DOHH2 (cell line): ENCODE measurements at regions not wholly inside any gene's neighbourhood (a gene's known extent, or its start where the extent isn't known, plus 50 kb on each side); places are given as distances from the start of the nearest gene placed in this dataset.

Source experiments
- H3F3A ChIP-seq: fragments of 200-600 bp; sonication (generic), shearing (Covaris generic); 2 replicates; pipeline ENCODE4 v1.6.0; 2016; ENCODE audit warnings: antibody characterized with exemption, mild to moderate bottlenecking; ENCODE audit not compliant: control insufficient read depth, insufficient read depth
- H3K27ac ChIP-seq: fragments of 200-600 bp; sonication (generic); 2 replicates; pipeline ENCODE4 v1.5.1; 2014; ENCODE audit warnings: low read depth, mild to moderate bottlenecking, low read length, moderate library complexity
- H3K27me3 ChIP-seq: fragments of 200-600 bp; sonication (generic); 2 replicates; pipeline ENCODE4 v1.6.1; 2014; ENCODE audit warnings: mild to moderate bottlenecking, low read length, mixed read lengths; ENCODE audit not compliant: control insufficient read depth
- H3K36me3 ChIP-seq: fragments of 200-600 bp; sonication (generic); 2 replicates; pipeline ENCODE4 v1.6.1; 2014; ENCODE audit warnings: mild to moderate bottlenecking, low read length, moderate library complexity, mixed read lengths; ENCODE audit not compliant: control insufficient read depth
- H3K4me1 ChIP-seq: fragments of 200-600 bp; sonication (generic); 2 replicates; pipeline ENCODE4 v1.6.1; 2014; ENCODE audit warnings: mild to moderate bottlenecking, low read length, mixed read lengths; ENCODE audit not compliant: control insufficient read depth
- H3K4me2 ChIP-seq: fragments of 200-600 bp; sonication (generic); 2 replicates; pipeline ENCODE4 v1.6.0; 2014; ENCODE audit warnings: mild to moderate bottlenecking, low read length, moderate library complexity
- H3K4me3 ChIP-seq: fragments of 200-600 bp; sonication (generic); 2 replicates; pipeline ENCODE4 v1.5.1; 2014; ENCODE audit warnings: mild to moderate bottlenecking, low read length, mixed read lengths
- H3K79me2 ChIP-seq: fragments of 200-600 bp; sonication (generic); 2 replicates; pipeline ENCODE4 v1.6.1; 2014; ENCODE audit warnings: mild to moderate bottlenecking, low read length, mixed read lengths; ENCODE audit not compliant: control insufficient read depth
- H3K9me2 ChIP-seq: fragments of 200-600 bp; sonication (generic); replicated peaks from 2 replicates; pipeline ENCODE4 v1.6.1; 2014; ENCODE audit warnings: mild to moderate bottlenecking, low read length, mixed read lengths; ENCODE audit not compliant: control insufficient read depth
- H3K9me3 ChIP-seq: fragments of 200-600 bp; sonication (generic); 2 replicates; pipeline ENCODE4 v1.6.1; 2014; ENCODE audit warnings: antibody characterized with exemption, low read length, mixed read lengths; ENCODE audit not compliant: control insufficient read depth, insufficient read depth
- H4K20me1 ChIP-seq: fragments of 200-600 bp; sonication (generic); 2 replicates; pipeline ENCODE4 v1.6.0; 2014; ENCODE audit warnings: low read depth, mild to moderate bottlenecking, antibody characterized with exemption, low read length, moderate library complexity; ENCODE audit not compliant: control insufficient read depth, insufficient read depth
- EZH2phosphoT487 ChIP-seq: fragments of 200-600 bp; sonication (generic); IDR thresholded peaks from 2 replicates; pipeline ENCODE4 v1.6.1; 2017; ENCODE audit warnings: borderline replicate concordance, mild to moderate bottlenecking, antibody characterized with exemption, low read length, moderate library complexity, mixed read lengths
- TF ChIP-seq, protein P1 (sequence below): fragments of 200-600 bp; sonication (generic); IDR thresholded peaks from one replicate; pipeline ENCODE4 v1.5.1; 2014; ENCODE audit warnings: antibody characterized with exemption, mild to moderate bottlenecking, low read depth, low read length; ENCODE audit not compliant: poor library complexity, severe bottlenecking

DNA sequence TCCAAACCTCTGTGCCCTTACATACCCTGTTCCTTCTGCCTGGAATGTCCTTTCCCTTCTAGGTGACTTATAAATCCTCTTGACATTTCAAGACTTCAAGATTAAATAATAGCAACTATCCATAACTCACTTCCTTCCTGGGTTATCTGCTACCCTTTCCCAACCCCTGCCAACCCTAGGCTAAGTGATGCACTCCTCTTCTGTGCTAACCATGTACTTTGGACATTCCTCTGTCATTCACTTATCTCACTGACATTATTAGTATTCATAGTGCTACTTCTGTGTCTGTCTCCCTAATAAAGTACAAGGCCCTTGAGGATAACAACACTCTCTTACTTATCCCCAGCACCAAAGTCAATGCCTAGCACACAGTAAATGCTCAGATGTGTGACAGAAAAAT is 307.1 kb downstream of the ENC1 start:
- Histone ChIP-seq H3K4me3 (no peak overlapping the region), H3K4me1 (no peaks in the 10 kb centered on the region), H3K4me2 (no peak overlapping the region), H3K79me2 (no peaks in the 10 kb centered on the region), H3K9me3 (no peaks in the 10 kb centered on the region), H3K9me2 (no peaks in the 10 kb centered on the region), H3K27ac (no peak overlapping the region), H3K36me3 (no peaks in the 10 kb centered on the region), H3K27me3 (no peaks in the 10 kb centered on the region), H4K20me1 (no peaks in the 10 kb centered on the region), H3F3A (no peaks in the 10 kb centered on the region)
- no peak for TF ChIP-seq EZH2phosphoT487

DNA sequence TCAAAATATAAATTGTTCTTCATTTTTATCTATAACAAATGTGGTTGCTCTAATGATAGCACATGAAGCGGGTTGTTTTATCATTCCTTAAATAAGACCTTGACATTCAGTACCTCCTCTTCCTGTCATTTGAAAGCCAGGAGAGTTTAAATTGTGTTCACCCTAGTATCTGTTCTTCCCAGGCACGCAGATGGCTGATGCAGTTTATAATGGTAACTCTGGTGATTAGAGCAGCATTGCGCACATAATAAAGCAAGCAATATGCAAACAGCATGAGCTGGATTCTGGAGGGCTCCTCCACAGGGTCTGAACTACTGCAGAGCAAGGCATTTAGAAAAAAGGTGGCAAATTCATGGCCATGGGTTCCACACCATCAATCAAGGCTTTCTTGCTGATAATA is 307.8 kb downstream of the ENC1 start:
- H3K27me3 ChIP-seq: no peaks in the 10 kb centered on the region

DNA sequence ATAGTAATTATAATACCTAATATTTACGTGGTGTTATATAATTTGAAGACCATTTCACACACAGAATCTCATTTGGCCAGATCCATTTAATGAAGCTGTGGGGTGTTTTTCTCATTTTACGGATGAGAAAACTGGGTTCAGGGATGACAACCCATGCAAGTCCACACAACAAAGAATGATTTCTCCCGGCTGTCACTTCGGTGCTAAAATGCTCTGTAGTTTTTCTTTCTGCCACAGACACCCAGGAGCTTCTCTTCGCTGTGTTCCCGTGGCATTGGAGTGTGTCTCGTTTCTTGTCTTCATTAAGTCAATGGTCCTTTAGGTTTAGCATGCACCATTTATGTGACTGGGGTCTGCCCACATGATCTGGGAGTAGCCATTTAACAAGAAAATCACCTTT is 308.5 kb downstream of the ENC1 start:
- no peaks in the 10 kb centered on the region for H4K20me1 ChIP-seq
- H3K4me1 ChIP-seq: no peaks in the 10 kb centered on the region
- H3K79me2 ChIP-seq: no peaks in the 10 kb centered on the region
- no peaks in the 10 kb centered on the region for H3K36me3 ChIP-seq
- H3K27me3 ChIP-seq: no peaks in the 10 kb centered on the region
- no peak overlapping the region for H3K27ac ChIP-seq
- H3K4me2 ChIP-seq: no peak overlapping the region
- no peak for TF ChIP-seq EZH2phosphoT487
- TF ChIP-seq, protein P1, sequence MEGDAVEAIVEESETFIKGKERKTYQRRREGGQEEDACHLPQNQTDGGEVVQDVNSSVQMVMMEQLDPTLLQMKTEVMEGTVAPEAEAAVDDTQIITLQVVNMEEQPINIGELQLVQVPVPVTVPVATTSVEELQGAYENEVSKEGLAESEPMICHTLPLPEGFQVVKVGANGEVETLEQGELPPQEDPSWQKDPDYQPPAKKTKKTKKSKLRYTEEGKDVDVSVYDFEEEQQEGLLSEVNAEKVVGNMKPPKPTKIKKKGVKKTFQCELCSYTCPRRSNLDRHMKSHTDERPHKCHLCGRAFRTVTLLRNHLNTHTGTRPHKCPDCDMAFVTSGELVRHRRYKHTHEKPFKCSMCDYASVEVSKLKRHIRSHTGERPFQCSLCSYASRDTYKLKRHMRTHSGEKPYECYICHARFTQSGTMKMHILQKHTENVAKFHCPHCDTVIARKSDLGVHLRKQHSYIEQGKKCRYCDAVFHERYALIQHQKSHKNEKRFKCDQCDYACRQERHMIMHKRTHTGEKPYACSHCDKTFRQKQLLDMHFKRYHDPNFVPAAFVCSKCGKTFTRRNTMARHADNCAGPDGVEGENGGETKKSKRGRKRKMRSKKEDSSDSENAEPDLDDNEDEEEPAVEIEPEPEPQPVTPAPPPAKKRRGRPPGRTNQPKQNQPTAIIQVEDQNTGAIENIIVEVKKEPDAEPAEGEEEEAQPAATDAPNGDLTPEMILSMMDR: no peak
- H3F3A ChIP-seq: no peaks in the 10 kb centered on the region
- no peaks in the 10 kb centered on the region for H3K9me2 ChIP-seq
- H3K9me3 ChIP-seq: no peaks in the 10 kb centered on the region
- no peak overlapping the region for H3K4me3 ChIP-seq

More for the DNA sequence above, 307.8 kb downstream of the ENC1 start:
- no peaks in the 10 kb centered on the region for H3K4me1 ChIP-seq
- no peaks in the 10 kb centered on the region for H3F3A ChIP-seq
- no peaks in the 10 kb centered on the region for H3K9me2 ChIP-seq
- H3K27ac ChIP-seq: no peak overlapping the region
- no peaks in the 10 kb centered on the region for H3K36me3 ChIP-seq
- H3K9me3 ChIP-seq: no peaks in the 10 kb centered on the region
- no peak overlapping the region for H3K4me2 ChIP-seq
- TF ChIP-seq, protein P1: no peak
- no peak for TF ChIP-seq EZH2phosphoT487
- no peaks in the 10 kb centered on the region for H4K20me1 ChIP-seq
- H3K79me2 ChIP-seq: no peaks in the 10 kb centered on the region
- H3K4me3 ChIP-seq: no peak overlapping the region

DNA sequence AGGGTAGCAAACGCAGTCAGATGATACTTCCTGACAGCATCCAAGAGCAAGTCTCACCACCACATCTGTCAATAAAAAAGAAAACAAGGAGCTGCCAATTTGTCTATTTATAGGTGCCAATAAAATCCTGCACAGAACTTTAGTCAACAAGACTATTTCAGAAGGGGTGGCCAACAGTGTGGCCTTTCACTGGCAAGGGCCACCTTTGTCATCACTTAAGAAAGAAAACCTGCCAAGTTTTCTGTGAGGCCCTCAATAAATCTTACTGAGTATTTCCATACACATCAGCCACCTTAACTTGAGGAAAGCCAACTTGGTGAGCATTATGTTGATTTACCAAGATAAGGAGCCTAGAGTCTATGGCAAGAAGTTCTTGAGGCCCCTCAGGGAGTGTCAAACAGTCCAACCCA is 312.3 kb downstream of the ENC1 start:
- Histone ChIP-seq H3K36me3 (no peaks in the 10 kb centered on the region), H3K4me1 (peaks cover 4% of the 10 kb centered on the region), H3F3A (no peaks in the 10 kb centered on the region), H3K27ac (no peak overlapping the region), H3K27me3 (no peaks in the 10 kb centered on the region), H3K4me2 (no peak overlapping the region), H4K20me1 (no peaks in the 10 kb centered on the region), H3K9me3 (no peaks in the 10 kb centered on the region), H3K9me2 (no peaks in the 10 kb centered on the region), H3K79me2 (no peaks in the 10 kb centered on the region), H3K4me3 (no peak overlapping the region)
- no peak for TF ChIP-seq EZH2phosphoT487
- TF ChIP-seq, protein P1: no peak
